Parathyroid adenoma (tissue), 2 donors: ENCODE measurements at regions not wholly inside any gene's neighbourhood (a gene's known extent, or its start where the extent isn't known, plus 50 kb on each side); places are given as distances from the start of the nearest gene placed in this dataset.

Experiments used
- H2AFZ ChIP-seq: fragments of 300-600 bp; sonication (generic); one replicate; pipeline ENCODE4 v1.7.0; 2017; ENCODE audit warnings: antibody characterized with exemption, mild to moderate bottlenecking
- H3K27ac ChIP-seq: fragments of 300-600 bp; sonication (generic); one replicate; pipeline ENCODE4 v1.7.0; 2017
- H3K27me3 ChIP-seq: fragments of 300-600 bp; sonication (generic); one replicate; pipeline ENCODE4 v1.7.0; 2017; ENCODE audit warnings: low read length; ENCODE audit not compliant: control insufficient read depth, insufficient read depth
- H3K36me3 ChIP-seq: fragments of 300-600 bp; sonication (generic); one replicate; pipeline ENCODE4 v1.7.0; 2017; ENCODE audit warnings: low read length; ENCODE audit not compliant: control insufficient read depth, insufficient read depth
- H3K4me1 ChIP-seq: fragments of 300-600 bp; sonication (generic); one replicate; pipeline ENCODE4 v1.7.0; 2017; ENCODE audit warnings: control low read depth
- H3K4me2 ChIP-seq: fragments of 300-600 bp; sonication (generic); one replicate; pipeline ENCODE4 v1.7.0; 2017; ENCODE audit warnings: low read length
- H3K4me3 ChIP-seq: fragments of 300-600 bp; sonication (generic); one replicate; pipeline ENCODE4 v1.7.0; 2017; ENCODE audit warnings: low read depth, low read length
- H3K79me2 ChIP-seq: fragments of 300-600 bp; sonication (generic); one replicate; pipeline ENCODE4 v1.7.0; 2017; ENCODE audit warnings: control low read depth
- H3K9ac ChIP-seq: fragments of 300-600 bp; sonication (generic); one replicate; pipeline ENCODE4 v1.7.0; 2017; ENCODE audit warnings: mild to moderate bottlenecking
- H3K9me3 ChIP-seq: fragments of 300-600 bp; sonication (generic); one replicate; pipeline ENCODE4 v1.7.0; 2017; ENCODE audit warnings: low read length; ENCODE audit not compliant: control insufficient read depth
- TF ChIP-seq, protein P1 (sequence below): fragments of 300-600 bp; sonication (generic); IDR thresholded peaks from one replicate; pipeline ENCODE4 v1.7.0; 2017; ENCODE audit warnings: antibody characterized with exemption, mild to moderate bottlenecking
- donor health status: primary hyperparathyroidism.

DNA sequence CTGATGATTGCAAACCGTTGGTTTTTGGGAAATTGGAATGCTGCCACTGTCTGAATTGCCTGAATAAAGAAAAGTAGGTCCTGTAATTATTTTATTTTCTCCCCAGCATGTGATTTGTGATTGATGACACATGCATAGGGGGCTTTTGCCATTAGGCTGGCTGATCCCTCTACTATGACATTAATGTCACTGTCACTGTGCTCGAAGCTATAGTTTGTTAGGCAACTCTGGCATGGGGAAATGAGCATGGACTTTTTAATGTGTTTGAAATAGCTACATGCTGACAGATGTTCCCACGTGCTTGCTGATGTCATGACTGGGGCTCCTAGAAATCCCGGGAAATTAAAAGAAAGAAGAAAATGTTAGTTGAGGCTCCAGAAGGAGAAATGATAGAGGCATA, 99.1 kb downstream of the HRH4 start:
- no peaks in the 10 kb centered on the region for H3K4me1 ChIP-seq
- H3K4me3 ChIP-seq, result no peak overlapping the region
- no peak overlapping the region for H2AFZ ChIP-seq
- H3K36me3 ChIP-seq, result no peaks in the 10 kb centered on the region
- no peak overlapping the region for H3K4me2 ChIP-seq
- no peaks in the 10 kb centered on the region for H3K79me2 ChIP-seq
- no peaks in the 10 kb centered on the region for H3K27me3 ChIP-seq
- no peak overlapping the region for H3K9ac ChIP-seq
- H3K27ac ChIP-seq, result no peak overlapping the region
- TF ChIP-seq, protein P1, sequence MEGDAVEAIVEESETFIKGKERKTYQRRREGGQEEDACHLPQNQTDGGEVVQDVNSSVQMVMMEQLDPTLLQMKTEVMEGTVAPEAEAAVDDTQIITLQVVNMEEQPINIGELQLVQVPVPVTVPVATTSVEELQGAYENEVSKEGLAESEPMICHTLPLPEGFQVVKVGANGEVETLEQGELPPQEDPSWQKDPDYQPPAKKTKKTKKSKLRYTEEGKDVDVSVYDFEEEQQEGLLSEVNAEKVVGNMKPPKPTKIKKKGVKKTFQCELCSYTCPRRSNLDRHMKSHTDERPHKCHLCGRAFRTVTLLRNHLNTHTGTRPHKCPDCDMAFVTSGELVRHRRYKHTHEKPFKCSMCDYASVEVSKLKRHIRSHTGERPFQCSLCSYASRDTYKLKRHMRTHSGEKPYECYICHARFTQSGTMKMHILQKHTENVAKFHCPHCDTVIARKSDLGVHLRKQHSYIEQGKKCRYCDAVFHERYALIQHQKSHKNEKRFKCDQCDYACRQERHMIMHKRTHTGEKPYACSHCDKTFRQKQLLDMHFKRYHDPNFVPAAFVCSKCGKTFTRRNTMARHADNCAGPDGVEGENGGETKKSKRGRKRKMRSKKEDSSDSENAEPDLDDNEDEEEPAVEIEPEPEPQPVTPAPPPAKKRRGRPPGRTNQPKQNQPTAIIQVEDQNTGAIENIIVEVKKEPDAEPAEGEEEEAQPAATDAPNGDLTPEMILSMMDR, result no peak
- no peaks in the 10 kb centered on the region for H3K9me3 ChIP-seq

DNA sequence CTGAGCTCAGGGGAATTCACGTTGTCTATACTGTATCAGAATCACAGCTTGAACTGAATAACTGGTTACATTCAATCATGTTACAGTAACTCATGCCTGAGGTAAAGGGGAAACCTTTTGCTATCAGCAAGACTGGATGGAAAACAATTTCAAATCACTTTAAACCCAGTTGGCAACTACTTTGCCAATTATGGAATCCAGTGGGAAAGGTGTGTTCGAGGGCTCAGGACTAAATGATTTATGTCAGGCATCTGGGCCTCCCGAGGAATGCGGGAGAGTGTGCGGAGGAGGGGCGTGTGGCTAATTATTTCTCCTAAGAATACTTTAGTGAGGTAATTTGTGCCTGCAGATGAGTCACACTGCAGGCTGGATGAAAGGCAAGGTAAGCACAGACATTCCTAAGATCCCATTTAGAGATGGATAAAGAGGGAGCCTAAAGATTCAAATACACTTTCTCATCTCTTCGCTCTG, 100.1 kb downstream of the HRH4 start:
- H2AFZ ChIP-seq, result no peak overlapping the region
- H3K9me3 ChIP-seq, result no peaks in the 10 kb centered on the region
- H3K4me1 ChIP-seq, result no peaks in the 10 kb centered on the region
- H3K4me2 ChIP-seq, result no peak overlapping the region
- no peaks in the 10 kb centered on the region for H3K27me3 ChIP-seq
- no peaks in the 10 kb centered on the region for H3K79me2 ChIP-seq
- no peaks in the 10 kb centered on the region for H3K36me3 ChIP-seq
- no peak overlapping the region for H3K4me3 ChIP-seq
- TF ChIP-seq, protein P1, result no peak
- H3K9ac ChIP-seq, result no peak overlapping the region
- no peak overlapping the region for H3K27ac ChIP-seq

DNA sequence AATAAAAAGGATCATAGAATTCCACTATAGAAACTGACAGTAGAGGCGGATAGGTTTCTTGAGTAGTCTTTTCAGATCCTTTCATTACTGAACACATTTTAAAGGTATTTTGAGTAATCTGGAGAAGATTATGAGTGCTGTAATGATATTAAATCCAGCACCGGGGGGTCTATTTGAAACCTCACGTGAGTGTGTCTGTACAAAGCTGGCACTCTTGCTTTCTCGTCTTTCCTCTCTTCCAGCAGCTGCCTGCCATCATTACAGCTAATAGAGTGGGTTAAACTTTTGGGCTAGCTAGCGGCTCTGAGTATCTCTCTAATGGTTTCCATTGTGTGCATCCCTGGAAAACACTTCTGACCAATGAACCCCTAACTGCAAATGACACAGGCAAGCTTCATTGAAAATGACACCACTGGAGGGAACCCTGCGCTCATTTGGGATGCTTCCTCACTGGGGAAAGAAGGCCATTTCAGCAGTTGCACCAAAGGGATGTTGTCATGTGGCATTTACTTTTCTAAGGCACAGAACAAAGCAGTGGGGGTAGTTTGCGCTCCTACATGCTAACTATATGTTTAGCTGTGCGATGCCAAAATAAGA, 101.0 kb downstream of the HRH4 start:
- TF ChIP-seq, protein P1, result no peak
- Histone ChIP-seq H3K9ac (no peak overlapping the region), H3K36me3 (no peaks in the 10 kb centered on the region), H3K4me1 (no peaks in the 10 kb centered on the region), H3K27me3 (no peaks in the 10 kb centered on the region), H3K4me2 (no peak overlapping the region), H3K79me2 (no peaks in the 10 kb centered on the region), H2AFZ (no peak overlapping the region), H3K27ac (no peak overlapping the region), H3K9me3 (no peaks in the 10 kb centered on the region), H3K4me3 (no peak overlapping the region)

DNA sequence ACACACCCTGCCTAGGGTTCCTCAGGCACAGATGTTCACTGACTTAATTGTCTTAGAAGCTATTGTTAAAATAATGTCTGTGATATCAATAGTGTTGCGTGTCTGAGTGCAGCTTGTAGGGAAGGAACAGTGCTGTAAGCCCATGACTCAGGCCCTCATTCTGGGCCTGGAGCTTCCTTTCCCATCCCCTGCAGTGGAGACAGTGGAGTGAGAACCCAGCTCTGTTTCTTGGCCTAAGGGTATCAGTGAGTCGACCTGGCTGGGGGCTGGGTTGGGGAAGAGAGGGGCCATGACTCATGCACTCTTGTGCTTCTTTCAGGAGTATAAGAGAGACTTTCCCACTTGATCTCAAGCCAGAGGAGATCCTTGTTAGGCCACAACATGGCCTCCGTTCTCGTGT, 106.8 kb downstream of the HRH4 start:
- Histone ChIP-seq H3K9me3 (no peaks in the 10 kb centered on the region), H3K4me2 (no peak overlapping the region), H3K4me3 (no peak overlapping the region), H3K79me2 (no peaks in the 10 kb centered on the region), H3K27ac (no peak overlapping the region), H2AFZ (no peak overlapping the region), H3K4me1 (no peaks in the 10 kb centered on the region), H3K27me3 (no peaks in the 10 kb centered on the region), H3K9ac (no peak overlapping the region), H3K36me3 (no peaks in the 10 kb centered on the region)
- TF ChIP-seq, protein P1, result no peak

DNA sequence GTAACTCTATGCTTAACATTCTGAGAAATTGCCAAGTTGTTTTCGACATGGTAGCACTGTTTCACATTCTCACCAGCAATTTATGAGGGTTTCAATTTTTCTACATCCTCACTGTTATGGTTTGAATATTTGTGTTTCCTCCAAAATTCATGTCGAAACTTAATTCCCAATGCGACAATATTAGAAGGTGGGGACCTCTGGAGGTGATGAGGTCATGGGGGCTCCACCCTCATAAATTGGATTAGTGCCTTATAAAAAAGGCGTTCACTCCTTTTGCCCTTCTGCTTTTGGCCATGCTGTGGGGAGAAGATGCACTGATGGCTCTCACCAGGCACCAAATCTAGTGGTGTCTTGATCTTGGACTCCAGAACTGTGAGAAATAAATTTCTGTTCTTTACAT, 110.3 kb downstream of the HRH4 start:
- H3K4me2 ChIP-seq, result no peak overlapping the region
- no peaks in the 10 kb centered on the region for H3K4me1 ChIP-seq
- H2AFZ ChIP-seq, result no peak overlapping the region
- no peaks in the 10 kb centered on the region for H3K79me2 ChIP-seq
- no peaks in the 10 kb centered on the region for H3K27me3 ChIP-seq
- no peaks in the 10 kb centered on the region for H3K36me3 ChIP-seq
- TF ChIP-seq, protein P1, result no peak
- H3K27ac ChIP-seq, result no peak overlapping the region
- no peak overlapping the region for H3K4me3 ChIP-seq
- H3K9me3 ChIP-seq, result no peaks in the 10 kb centered on the region
- no peak overlapping the region for H3K9ac ChIP-seq
